ENCODE measurements at regions not wholly inside any gene's neighbourhood (a gene's known extent, or its start where the extent isn't known, plus 50 kb on each side); places are given as distances from the start of the nearest gene placed in this dataset.
"Not testable (repeated sequence)": the region's sequence is repeated elsewhere in the genome, so short reads cannot be mapped to it uniquely, and the experiment has no call there.

GRCh38 chr6:119527231-119527578 is 177.6 kb upstream of the MAN1A1 start:
- DNase-seq: no peak

- no peak for DNase-seq
These were observed 177.1 kb upstream of the MAN1A1 start for GRCh38 chr6:119526561-119527230.

- DNase-seq: no peak
These were observed 174.8 kb upstream of the MAN1A1 start for GRCh38 chr6:119524410-119524809.

DNA sequence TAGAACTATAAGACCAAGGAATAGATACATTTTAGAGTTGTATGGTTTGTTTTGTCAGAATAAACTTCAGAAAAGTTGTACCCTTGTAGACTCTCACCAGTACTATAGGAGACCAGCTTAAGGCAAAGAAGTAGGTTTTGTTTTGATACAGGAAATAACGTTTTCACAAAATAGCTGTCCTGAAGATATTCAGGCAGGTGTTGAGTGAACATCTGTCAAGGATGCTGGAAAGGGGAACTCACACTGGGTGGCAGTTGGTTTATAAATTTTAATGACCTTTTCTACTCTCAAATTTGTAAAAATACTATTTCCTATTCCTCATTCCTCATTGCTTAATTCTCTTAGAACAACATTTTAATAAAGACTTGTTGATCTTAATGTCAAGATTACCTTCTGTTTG is 174.0 kb upstream of the MAN1A1 start:
- no peak for DNase-seq

DNA sequence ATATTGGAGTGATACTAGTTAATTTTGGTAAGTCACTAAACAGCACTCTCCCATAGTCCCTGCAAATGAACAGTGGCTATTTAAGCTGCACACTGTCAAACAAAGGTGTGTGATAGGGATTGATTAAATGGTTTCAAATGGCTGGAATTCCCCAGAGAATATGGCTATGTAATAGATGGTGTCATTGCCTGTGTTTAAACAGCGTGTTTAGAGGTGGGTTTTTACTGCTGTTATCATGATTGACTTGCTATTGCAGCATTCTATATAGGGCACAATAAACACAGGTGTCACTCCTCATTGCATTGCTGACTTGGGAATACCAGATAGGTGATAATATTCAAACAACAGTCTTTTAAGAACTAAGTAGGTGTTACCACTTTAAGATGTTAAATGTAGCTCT is 171.7 kb upstream of the MAN1A1 start:
- no peak for DNase-seq

DNA sequence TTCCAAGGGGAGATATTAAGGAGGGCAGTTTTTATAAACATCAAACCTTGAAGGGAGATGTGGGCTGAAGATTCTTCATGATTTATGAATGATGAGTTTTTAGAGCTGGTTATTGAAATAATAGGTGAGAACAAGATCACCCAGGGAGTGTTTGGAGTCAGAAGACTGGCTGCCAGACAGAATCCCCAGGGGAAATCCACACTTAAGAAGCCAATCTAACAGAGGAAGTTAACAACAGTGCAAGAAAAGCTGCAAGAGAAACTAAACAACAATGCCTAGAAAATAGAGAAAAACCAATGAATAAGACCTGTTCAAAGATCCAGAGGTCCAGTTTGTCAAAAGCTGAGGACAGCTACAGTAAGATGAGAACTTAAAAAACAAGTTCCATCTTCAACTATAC is 167.9 kb upstream of the MAN1A1 start:
- no peak for DNase-seq

GRCh38 chr6:119514345-119514744 is 164.8 kb upstream of the MAN1A1 start:
- no peak for DNase-seq

DNA sequence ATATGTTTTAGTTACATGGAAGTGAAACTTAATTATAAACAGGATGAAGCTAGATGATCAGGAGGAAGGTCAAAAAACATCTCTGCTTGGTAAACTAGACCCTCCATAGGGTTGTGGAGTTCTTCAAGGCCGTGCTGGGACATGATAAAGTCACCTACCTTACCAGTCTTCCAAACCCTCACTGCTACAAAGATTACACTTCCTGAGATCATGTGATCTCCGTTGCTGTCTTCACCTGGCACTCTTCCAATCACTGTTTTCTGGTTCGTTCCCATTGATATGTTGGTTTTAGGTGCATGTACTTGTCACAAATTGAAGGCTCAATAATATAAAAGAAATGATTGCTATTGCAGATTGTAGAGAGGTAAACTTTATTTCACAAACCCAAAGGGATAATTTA is 161.5 kb upstream of the MAN1A1 start:
- no peak for DNase-seq

DNA sequence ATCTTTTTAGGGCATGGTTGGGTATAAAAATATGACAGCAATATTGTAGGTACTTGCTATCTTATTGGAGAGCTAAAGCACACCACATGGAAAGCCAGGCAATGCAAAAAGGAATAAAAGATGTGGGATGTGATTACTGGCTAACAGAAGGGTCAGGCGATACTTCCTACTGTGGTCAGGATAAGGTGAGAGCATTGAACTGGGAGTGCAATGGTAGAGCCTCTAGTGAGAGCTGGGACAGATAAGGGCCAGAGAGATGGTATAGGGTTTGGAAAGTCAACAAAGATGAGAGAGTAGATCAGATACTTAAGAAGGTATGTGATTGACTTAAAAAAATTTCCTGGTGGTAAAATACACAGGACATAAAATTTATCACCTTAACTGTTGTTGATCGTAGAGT is 160.7 kb upstream of the MAN1A1 start:
- no peak for DNase-seq

DNA sequence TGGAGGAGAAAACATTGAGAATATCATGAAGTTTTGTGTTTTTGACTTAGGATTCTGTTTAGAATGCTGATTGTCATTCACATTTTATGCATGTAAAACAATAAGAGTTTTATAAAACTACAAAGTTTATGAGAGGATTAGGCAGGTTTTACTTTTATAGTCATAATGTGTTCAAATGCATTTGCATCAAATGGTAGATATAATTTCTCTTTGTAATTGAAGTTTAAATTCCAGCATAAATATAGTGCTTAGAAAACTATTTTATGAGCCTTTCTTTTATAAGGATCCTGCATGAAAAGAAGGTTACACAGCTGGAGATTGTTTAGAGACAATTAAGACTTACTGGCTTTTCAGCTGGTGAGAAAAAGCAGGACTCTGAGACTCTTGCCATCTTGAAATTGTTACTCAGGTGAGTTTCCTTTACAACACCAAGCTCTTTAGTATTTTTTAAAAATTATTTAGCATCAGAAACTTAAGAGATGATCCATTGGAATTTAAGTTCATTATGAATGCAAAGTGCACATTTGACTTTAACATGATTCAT is 157.1 kb upstream of the MAN1A1 start:
- DNase-seq: no peak

GRCh38 chr6:119501798-119502483 is 152.4 kb upstream of the MAN1A1 start:
- no peak for DNase-seq

DNA sequence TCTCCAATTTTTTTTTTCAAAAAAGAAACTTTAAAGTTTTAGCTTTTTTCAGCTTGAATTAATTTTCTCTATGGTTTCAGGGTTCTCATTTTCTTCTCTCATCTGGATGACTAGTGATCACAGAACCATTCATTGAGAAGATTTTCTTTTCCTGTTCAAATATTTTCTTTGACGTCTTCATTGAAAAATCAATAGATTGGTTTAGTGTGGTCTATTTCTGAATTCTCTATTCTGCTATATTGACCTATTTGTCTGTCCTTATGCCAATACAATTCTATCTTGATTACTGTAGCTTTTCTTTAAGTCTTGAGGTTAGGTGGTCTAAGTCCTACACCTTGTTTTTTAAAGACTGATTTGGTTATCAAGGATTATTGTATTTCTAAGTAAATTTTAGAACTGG is 150.2 kb upstream of the MAN1A1 start:
- no peak for DNase-seq

- DNase-seq: no peak
These were observed 148.6 kb upstream of the MAN1A1 start for GRCh38 chr6:119497988-119498727.

DNA sequence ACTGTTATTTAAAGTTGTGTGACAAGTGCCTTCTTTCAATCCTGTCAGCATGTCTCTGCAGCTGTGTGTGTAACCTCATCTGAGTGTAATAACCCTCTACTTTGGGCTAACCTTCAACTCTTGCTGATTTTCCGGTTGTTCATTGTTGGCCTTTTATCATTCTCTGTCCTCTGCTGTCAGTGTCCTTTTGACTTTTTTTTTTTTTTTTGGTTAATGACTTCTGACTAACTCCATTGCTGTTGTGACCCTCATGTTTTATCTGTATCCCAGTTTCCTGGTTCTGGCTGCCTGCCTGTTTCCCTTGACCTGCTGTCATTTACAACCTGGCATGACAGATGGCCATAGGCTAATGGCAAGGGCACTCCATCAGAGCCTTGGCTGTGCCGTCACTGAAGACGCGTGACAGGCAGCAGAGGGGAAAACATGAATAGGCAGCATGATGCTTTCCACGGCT is 145.7 kb upstream of the MAN1A1 start:
- DNase-seq: no peak

GRCh38 chr6:119493980-119494379 is 144.4 kb upstream of the MAN1A1 start:
- DNase-seq: no peak

DNA sequence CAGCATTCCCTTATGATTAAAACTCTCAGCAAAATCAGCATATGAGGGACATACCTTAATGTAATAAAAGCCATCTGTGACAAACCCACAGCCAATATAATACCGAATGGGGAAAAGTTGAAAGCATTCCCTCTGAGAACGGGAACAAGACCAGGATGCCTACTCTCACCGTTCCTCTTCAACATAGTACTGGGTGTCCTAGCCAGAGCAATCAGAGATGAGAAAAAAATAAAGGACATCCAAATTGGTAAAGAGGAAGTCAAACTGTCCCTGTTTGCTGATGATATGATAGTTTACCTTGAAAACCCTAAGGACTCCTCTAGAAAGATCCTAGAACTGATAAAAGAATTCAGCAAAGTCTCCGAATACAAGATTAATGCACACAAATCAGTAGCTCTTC is 141.6 kb upstream of the MAN1A1 start:
- DNase-seq: not testable (repeated sequence)

DNA sequence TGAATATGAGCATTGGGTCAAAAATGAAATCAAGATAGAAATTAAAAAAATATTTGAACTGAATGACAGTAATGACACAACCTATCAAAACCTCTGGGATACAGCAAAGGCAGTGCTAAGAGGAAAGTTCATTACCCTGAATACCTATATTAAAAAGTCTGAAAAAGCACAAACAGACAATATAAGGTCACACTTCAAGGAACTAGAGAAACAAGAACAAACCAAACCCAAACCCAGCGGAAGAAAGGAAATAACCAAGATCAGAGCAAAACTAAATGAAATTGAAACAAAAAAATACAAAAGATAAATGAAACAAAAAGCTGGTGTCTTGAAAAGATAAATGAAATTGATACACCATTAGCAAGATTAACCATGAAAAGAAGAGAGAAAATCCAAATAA is 140.5 kb upstream of the MAN1A1 start:
- not testable (repeated sequence) for DNase-seq

GRCh38 chr6:119484598-119484997 is 135.0 kb upstream of the MAN1A1 start:
- no peak for DNase-seq

DNA sequence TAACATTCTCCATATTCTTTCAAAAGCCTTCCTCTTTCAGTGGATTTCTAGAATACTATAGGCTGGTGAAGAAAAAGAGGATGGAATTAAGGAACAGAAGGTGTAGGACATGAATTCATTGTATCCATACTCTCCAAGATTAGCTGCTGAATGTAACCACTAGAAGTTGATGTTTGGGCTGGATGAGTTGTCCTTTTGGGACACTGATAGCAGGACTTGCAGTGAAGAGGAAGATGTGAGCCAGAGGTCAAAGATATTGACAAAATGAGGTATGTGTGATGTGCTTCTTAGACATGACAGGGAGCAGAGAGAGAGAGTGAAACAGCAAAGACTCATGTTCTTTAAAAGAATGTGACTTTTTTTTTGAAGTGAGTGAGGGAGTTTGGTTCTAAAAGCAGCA is 134.3 kb upstream of the MAN1A1 start:
- DNase-seq: no peak

DNA sequence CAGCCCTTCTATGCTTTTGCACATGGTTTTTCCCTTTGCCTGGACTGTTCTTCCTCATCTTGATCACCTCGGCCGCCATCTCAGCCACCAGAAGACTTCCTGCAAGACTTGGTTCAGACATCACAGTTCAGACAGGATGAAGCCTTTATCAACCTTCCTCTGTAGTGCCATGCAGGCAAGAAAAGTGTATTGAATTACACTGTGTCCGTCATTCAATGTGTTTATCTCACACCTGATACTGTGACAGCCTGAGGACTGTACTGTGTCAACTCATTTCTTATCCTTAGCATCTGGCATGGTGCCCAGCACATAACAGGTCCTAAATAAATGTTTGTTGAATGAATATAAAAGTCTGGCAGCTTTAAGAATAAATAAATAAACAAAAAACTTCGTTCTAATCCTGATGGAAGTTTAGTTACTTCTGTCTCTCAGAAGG is 133.3 kb upstream of the MAN1A1 start:
- DNase-seq: no peak

GRCh38 chr6:119481976-119482375 is 132.4 kb upstream of the MAN1A1 start:
- DNase-seq: no peak

DNA sequence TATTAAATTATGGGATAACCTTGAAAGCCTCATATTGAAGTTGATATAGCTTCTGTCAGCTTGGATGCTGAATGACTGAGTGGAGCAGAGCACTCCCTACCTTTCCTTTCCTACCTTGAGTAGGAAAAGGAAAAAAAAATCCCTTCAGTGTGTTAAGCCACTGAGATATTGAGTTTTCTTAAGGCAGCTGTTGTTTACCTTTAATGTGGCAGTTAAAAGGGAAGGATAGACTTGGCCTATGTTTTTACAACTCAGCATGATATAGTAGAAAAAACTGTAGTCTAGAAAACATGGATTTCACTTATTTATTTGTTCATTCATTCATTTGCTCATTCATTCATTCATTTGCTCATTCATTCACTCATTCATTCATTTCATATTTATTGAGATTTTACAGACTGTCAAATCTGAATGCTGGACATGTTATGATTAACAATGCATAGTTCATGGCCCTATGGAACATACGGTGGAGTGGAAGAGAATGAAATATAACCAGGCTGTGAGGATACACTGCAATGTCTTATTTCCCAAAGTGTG is 131.5 kb upstream of the MAN1A1 start:
- no peak for DNase-seq

Data from hindlimb muscle (tissue), 1 donor.